Muscle layer of colon (tissue), 2 donors: ENCODE measurements at regions not wholly inside any gene's neighbourhood (a gene's known extent, or its start where the extent isn't known, plus 50 kb on each side); places are given as distances from the start of the nearest gene placed in this dataset.
"Not testable (repeated sequence)": the region's sequence is repeated elsewhere in the genome, so short reads cannot be mapped to it uniquely, and the experiment has no call there.

Source experiments
- H3K27ac ChIP-seq: one replicate; pipeline ENCODE4 v1.7.0; 2013; ENCODE audit warnings: low read depth, mild to moderate bottlenecking, low read length, moderate library complexity
- H3K27me3 ChIP-seq, 2 donors: one replicate each; pipeline ENCODE4 v1.7.0; 2013; ENCODE audit warnings: low read length in 2 of 2, mild to moderate bottlenecking in 2 of 2; ENCODE audit not compliant: insufficient read depth in 2 of 2, control insufficient read depth in 1 of 2
- H3K36me3 ChIP-seq: one replicate; pipeline ENCODE4 v1.7.0; 2013; ENCODE audit warnings: mild to moderate bottlenecking, low read length; ENCODE audit not compliant: insufficient read depth
- H3K4me1 ChIP-seq: one replicate; pipeline ENCODE4 v1.7.0; 2013; ENCODE audit warnings: mild to moderate bottlenecking, low read length; ENCODE audit not compliant: insufficient read depth
- H3K4me3 ChIP-seq, 2 donors: one replicate each; pipeline ENCODE4 v1.7.0; 2013; ENCODE audit warnings: low read length in 2 of 2, low read depth in 1 of 2, mild to moderate bottlenecking in 1 of 2, moderate library complexity in 1 of 2
- H3K9ac ChIP-seq: one replicate; pipeline ENCODE4 v1.7.0; 2013; ENCODE audit warnings: low read length
- H3K9me3 ChIP-seq: one replicate; pipeline ENCODE4 v1.7.0; 2013; ENCODE audit warnings: mild to moderate bottlenecking, low read length
- donor health status: abdominal sarcoma.
- donor health status: Adenocarcinoma of cecum.

GRCh38 chr5:102106599-102106998, 189.5 kb downstream of the SLCO4C1 start:
- H3K9ac ChIP-seq = no peak overlapping the region
- H3K27me3 ChIP-seq = no peaks in the 10 kb centered on the region
- H3K27ac ChIP-seq = no peak overlapping the region
- no peaks in the 10 kb centered on the region for H3K36me3 ChIP-seq
- H3K9me3 ChIP-seq = no peaks in the 10 kb centered on the region
- no peak overlapping the region for H3K4me3 ChIP-seq
- no peaks in the 10 kb centered on the region for H3K4me1 ChIP-seq

DNA sequence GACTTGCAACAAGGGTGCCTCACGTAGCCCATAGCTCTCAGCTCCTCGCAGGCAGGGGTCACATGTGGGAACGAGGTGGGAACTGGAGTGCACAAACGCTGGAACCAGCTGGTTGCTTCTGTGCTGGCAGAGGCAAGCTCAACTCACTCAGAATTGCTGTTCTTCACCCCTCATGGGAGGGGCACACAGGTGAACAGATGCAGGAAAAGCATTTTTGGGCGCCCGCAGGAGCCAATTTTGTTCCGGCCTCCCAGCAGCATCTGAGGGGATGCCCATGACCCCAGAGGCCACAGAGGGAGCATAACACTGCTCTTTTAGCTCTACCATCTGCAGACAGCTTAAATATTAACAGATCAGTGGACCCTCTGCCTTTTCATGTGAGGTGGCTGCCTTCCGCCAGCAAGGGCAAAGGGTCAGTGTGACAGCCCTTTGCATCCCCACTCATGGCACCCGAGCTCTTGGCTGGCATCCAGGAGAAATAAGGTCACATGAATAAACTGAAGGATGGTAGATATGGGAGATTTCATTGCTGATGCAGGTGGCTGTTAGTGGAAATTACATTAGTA, 196.2 kb downstream of the SLCO4C1 start:
- Histone ChIP-seq H3K4me1 (no peaks in the 10 kb centered on the region), H3K36me3 (no peaks in the 10 kb centered on the region), H3K27me3 (no peaks in the 10 kb centered on the region), H3K9ac (no peak overlapping the region), H3K4me3 (no peak overlapping the region), H3K27ac (no peak overlapping the region), H3K9me3 (no peaks in the 10 kb centered on the region)

DNA sequence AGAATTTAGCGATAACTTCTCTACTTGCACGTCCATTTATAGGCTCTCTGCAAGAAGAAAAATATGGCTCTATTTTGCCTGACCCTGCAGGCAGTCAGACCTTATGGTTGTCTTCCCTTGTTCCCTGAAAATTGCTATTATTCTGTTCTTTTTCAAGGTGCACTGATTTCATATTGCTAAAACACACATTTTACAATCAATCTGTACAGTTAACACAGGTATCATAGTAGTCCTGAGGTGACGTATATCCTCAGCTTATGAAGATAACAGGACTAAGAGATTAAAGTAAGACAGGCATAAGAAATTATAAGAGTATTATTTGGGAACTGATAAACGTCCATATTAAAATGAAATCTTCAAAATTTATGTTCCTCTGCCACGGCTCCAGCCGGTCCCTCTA, 197.0 kb downstream of the SLCO4C1 start:
- not testable (repeated sequence) for H3K36me3 ChIP-seq, H3K9me3 ChIP-seq, H3K4me1 ChIP-seq, H3K4me3 ChIP-seq, H3K27me3 ChIP-seq, H3K27ac ChIP-seq, H3K9ac ChIP-seq

DNA sequence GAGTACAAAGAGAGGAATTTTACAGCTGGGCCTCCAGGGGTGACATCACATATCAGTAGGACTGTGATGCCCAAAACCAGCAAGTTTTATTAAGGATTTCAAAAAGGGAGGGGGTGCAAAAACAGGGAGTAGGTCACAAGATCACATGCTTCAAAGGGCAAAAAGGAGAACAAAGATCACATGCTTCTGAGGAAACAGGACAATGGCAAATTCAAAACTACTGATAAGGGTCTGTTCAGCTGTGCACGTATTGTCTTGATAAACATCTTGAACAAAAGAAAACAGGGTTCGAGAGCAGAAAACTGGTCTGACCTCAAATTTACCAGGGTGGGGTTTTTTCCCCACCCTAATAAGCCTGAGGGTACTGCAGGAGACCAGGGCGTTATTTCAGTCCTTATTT, 197.5 kb downstream of the SLCO4C1 start:
- not testable (repeated sequence) for H3K4me1 ChIP-seq, H3K36me3 ChIP-seq, H3K9ac ChIP-seq, H3K4me3 ChIP-seq, H3K27ac ChIP-seq, H3K27me3 ChIP-seq, H3K9me3 ChIP-seq

- Histone ChIP-seq H3K27me3 (no peaks in the 10 kb centered on the region), H3K9me3 (no peaks in the 10 kb centered on the region), H3K36me3 (no peaks in the 10 kb centered on the region), H3K9ac (no peak overlapping the region), H3K27ac (no peak overlapping the region), H3K4me3 (no peak overlapping the region), H3K4me1 (no peaks in the 10 kb centered on the region)
These were observed 205.3 kb downstream of the SLCO4C1 start for GRCh38 chr5:102090770-102091169.

DNA sequence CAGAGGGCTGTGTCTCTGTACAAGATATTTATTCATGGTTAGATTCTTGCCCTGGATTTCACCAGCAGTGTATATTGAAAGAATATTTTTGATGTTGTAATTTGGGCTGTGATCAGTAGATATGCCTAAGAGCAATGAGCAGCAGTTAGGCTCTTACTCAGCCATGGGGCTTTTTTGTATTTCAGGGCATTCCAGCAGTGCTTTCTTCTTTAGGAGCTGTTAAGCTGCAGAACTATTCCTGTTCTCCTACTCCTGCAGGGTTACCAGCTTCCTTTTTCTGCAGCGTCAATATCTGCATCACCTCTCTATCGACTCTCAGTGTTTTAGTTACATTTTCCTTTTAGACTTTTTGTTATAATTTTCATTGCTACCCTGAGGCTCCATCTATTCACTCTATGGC, 206.2 kb downstream of the SLCO4C1 start:
- Histone ChIP-seq H3K9ac (no peak overlapping the region), H3K27ac (no peak overlapping the region), H3K27me3 (no peaks in the 10 kb centered on the region), H3K4me3 (no peak overlapping the region), H3K36me3 (no peaks in the 10 kb centered on the region), H3K9me3 (no peaks in the 10 kb centered on the region), H3K4me1 (no peaks in the 10 kb centered on the region)

GRCh38 chr5:102087906-102088305, 208.2 kb downstream of the SLCO4C1 start:
- H3K9me3 ChIP-seq = no peaks in the 10 kb centered on the region
- H3K4me1 ChIP-seq = no peaks in the 10 kb centered on the region
- no peaks in the 10 kb centered on the region for H3K27me3 ChIP-seq
- H3K36me3 ChIP-seq = no peaks in the 10 kb centered on the region
- no peak overlapping the region for H3K9ac ChIP-seq
- H3K4me3 ChIP-seq = no peak overlapping the region
- H3K27ac ChIP-seq = no peak overlapping the region

GRCh38 chr5:102080288-102080687, 215.8 kb downstream of the SLCO4C1 start:
- Histone ChIP-seq H3K27ac (no peak overlapping the region), H3K9me3 (no peaks in the 10 kb centered on the region), H3K4me3 (no peak overlapping the region), H3K4me1 (no peaks in the 10 kb centered on the region), H3K27me3 (no peaks in the 10 kb centered on the region), H3K9ac (no peak overlapping the region), H3K36me3 (no peaks in the 10 kb centered on the region)

DNA sequence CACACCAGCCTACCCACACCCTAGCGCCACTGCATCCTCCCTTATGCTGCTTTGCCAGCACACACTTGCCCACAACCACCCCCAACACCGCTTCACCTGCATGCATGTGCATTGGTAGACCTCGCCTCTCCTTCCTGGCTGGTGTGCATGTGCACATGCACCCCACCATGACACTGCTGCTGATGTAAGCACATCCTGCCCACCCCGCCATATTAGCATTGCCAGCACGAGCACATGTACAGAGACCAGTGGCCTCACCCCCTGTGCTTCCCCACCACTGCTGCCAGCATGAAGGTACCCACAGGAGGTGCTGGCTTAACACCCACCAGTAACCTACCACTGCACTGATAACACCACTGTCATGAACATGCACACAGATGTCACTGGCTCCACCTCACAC, 218.2 kb downstream of the SLCO4C1 start:
- H3K27ac ChIP-seq = no peak overlapping the region
- no peaks in the 10 kb centered on the region for H3K27me3 ChIP-seq
- H3K9ac ChIP-seq = no peak overlapping the region
- no peaks in the 10 kb centered on the region for H3K4me1 ChIP-seq
- no peak overlapping the region for H3K4me3 ChIP-seq
- H3K36me3 ChIP-seq = no peaks in the 10 kb centered on the region
- no peaks in the 10 kb centered on the region for H3K9me3 ChIP-seq

- no peaks in the 10 kb centered on the region for H3K36me3 ChIP-seq
- no peak overlapping the region for H3K9ac ChIP-seq
- no peak overlapping the region for H3K27ac ChIP-seq
These were observed 226.1 kb downstream of the SLCO4C1 start for GRCh38 chr5:102069974-102070373.

DNA sequence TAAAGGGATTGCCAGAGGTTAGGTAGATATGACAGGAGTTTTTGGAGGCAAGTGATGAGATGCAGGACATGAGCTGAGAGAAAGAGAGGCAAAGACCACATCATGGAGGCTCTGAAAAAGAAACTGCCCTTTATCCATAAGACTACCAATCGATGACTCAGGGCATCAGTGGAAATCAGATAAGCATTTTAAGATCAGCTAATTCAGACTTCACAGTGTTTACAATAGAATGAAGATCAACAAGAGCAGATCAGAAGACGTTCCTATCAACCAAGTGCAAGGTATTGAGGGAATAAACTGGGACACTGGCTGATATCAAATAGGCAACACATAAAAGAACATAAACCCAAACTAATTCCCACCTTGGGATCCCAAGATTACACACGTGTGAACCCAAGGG, 227.2 kb downstream of the SLCO4C1 start:
- Histone ChIP-seq H3K4me1 (no peaks in the 10 kb centered on the region), H3K27me3 (no peaks in the 10 kb centered on the region), H3K36me3 (no peaks in the 10 kb centered on the region), H3K4me3 (no peak overlapping the region), H3K9me3 (no peaks in the 10 kb centered on the region), H3K9ac (no peak overlapping the region), H3K27ac (no peak overlapping the region)

More at GRCh38 chr5:102069974-102070373, 226.1 kb downstream of the SLCO4C1 start:
- Histone ChIP-seq H3K9me3 (no peaks in the 10 kb centered on the region), H3K27me3 (no peaks in the 10 kb centered on the region), H3K4me1 (no peaks in the 10 kb centered on the region), H3K4me3 (no peak overlapping the region)

DNA sequence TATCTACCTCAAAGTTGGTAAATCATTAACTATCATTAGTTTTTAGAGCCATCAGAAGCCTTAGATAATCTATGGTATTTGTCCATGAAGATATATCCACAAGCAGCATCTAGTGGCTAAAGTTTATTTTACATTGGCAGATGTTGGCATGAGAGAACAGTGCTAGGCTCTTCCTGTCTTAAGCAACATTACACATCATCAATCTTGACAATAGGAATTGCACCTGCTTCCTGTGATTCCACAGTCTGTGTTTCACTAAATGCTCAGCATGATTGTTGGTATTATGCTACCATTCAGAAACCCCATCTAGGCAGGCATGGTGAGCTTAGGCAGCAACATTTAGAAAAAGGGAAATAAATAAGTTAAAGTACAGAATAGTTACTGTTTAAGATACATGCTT, 246.6 kb downstream of the SLCO4C1 start:
- Histone ChIP-seq H3K4me3 (no peak overlapping the region), H3K36me3 (no peaks in the 10 kb centered on the region), H3K27me3 (no peaks in the 10 kb centered on the region), H3K9ac (no peak overlapping the region), H3K9me3 (no peaks in the 10 kb centered on the region), H3K27ac (no peak overlapping the region), H3K4me1 (no peaks in the 10 kb centered on the region)
